H1 (cell line): ENCODE measurements at regions not wholly inside any gene's neighbourhood (a gene's known extent, or its start where the extent isn't known, plus 50 kb on each side); places are given as distances from the start of the nearest gene placed in this dataset.

ENCODE experiments used
- GABPA ChIP-seq: IDR thresholded peaks from 2 replicates; pipeline ENCODE4 v1.6.1; 2011; ENCODE audit warnings: mild to moderate bottlenecking, low read length, moderate library complexity, borderline replicate concordance; ENCODE audit not compliant: insufficient read depth

DNA sequence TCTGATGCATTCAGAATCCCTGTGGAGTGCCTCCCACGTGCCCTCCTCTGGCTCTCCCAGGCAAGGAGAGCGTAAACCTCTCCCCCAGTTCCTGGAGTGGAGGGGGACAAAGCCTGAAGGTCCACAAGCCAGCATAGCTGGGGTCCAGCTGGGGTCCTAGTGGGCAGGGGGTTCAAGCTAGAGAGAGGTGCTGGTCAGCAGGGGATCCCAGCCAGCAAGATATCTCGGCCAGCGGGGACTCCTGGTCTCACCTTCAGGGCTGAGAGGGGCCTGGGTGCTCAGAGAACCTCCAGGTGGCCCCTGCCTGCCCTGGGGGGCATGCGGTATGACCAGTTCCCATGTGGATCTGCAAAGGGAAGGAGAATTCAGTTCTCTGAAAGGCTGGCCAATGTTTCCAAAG lies 413.7 kb downstream of the TCERG1L start (continued):
- no peak for TF ChIP-seq GABPA
